Astrocyte (in vitro differentiated cells and primary cell): ENCODE measurements at regions not wholly inside any gene's neighbourhood (a gene's known extent, or its start where the extent isn't known, plus 50 kb on each side); places are given as distances from the start of the nearest gene placed in this dataset.

Experiments
- DNase-seq: peaks from one replicate; pipeline ENCODE4 v3.0.0-alpha.2; 2010; ENCODE audit warnings: low read depth
- FAIRE-seq: peaks from 2 replicates; lab custom pipeline; 2011; peaks lifted over from hg19 to GRCh38; lab: Jason Lieb, UNC
- H2AFZ ChIP-seq: 2 replicates; pipeline ENCODE4 v1.6.0; 2012; ENCODE audit warnings: low read depth, low read length, inconsistent platforms
- H3K27ac ChIP-seq: 2 replicates; pipeline ENCODE4 v1.5.1; 2011; ENCODE audit warnings: low read depth, low read length, inconsistent platforms
- H3K27me3 ChIP-seq: 2 replicates; pipeline ENCODE4 v1.6.0; 2011; ENCODE audit warnings: low read length, inconsistent platforms; ENCODE audit not compliant: insufficient read depth
- H3K36me3 ChIP-seq: 2 replicates; pipeline ENCODE4 v1.5.1; 2011; ENCODE audit warnings: low read length, inconsistent platforms; ENCODE audit not compliant: insufficient read depth
- H3K4me1 ChIP-seq: 2 replicates; pipeline ENCODE4 v1.5.1; 2011; ENCODE audit warnings: low read length, inconsistent platforms; ENCODE audit not compliant: insufficient read depth
- H3K4me2 ChIP-seq: 2 replicates; pipeline ENCODE4 v1.6.0; 2012; ENCODE audit warnings: low read length, inconsistent platforms
- H3K4me3 ChIP-seq: 2 replicates; pipeline ENCODE4 v1.5.1; 2011; ENCODE audit warnings: low read depth, mild to moderate bottlenecking, low read length, inconsistent platforms; ENCODE audit not compliant: insufficient read depth
- H3K79me2 ChIP-seq: 2 replicates; pipeline ENCODE4 v1.6.0; 2012; ENCODE audit warnings: mild to moderate bottlenecking, low read length, inconsistent platforms; ENCODE audit not compliant: insufficient read depth
- H3K9ac ChIP-seq: 2 replicates; pipeline ENCODE4 v1.6.0; 2012; ENCODE audit warnings: mild to moderate bottlenecking, low read length, inconsistent platforms
- H3K9me3 ChIP-seq: 2 replicates; pipeline ENCODE4 v1.5.1; 2012; ENCODE audit warnings: low read depth, mild to moderate bottlenecking, low read length, inconsistent platforms; ENCODE audit not compliant: insufficient read depth
- H4K20me1 ChIP-seq: 2 replicates; pipeline ENCODE4 v1.6.0; 2012; ENCODE audit warnings: low read length, inconsistent platforms; ENCODE audit not compliant: insufficient read depth
- H3K27ac Mint-ChIP-seq: one replicate; pipeline ENCODE4 v1.8.0; 2021; ENCODE audit warnings: mild to moderate bottlenecking, mixed read lengths; ENCODE audit not compliant: unreplicated experiment
- H3K27me3 Mint-ChIP-seq: one replicate; pipeline ENCODE4 v1.8.0; 2021; ENCODE audit warnings: low read depth, mixed read lengths; ENCODE audit not compliant: unreplicated experiment
- H3K36me3 Mint-ChIP-seq: one replicate; pipeline ENCODE4 v1.8.0; 2021; ENCODE audit warnings: low read depth, mixed read lengths; ENCODE audit not compliant: unreplicated experiment
- H3K4me1 Mint-ChIP-seq: one replicate; pipeline ENCODE4 v1.8.0; 2021; ENCODE audit warnings: low read depth, mixed read lengths; ENCODE audit not compliant: unreplicated experiment
- H3K4me3 Mint-ChIP-seq: one replicate; pipeline ENCODE4 v1.8.0; 2021; ENCODE audit warnings: mild to moderate bottlenecking, moderate library complexity, mixed read lengths; ENCODE audit not compliant: unreplicated experiment
- H3K9me3 Mint-ChIP-seq: one replicate; pipeline ENCODE4 v1.8.0; 2021; ENCODE audit warnings: mild to moderate bottlenecking, mixed read lengths; ENCODE audit not compliant: unreplicated experiment
- EZH2 ChIP-seq: IDR thresholded peaks from 2 replicates; pipeline ENCODE4 v1.6.1; 2012; ENCODE audit warnings: mild to moderate bottlenecking, low read length, inconsistent platforms; ENCODE audit not compliant: insufficient read depth
- TF ChIP-seq, protein P1 (sequence below): IDR thresholded peaks from 2 replicates; pipeline ENCODE4 v1.5.1; 2011; ENCODE audit warnings: low read depth, mild to moderate bottlenecking, inconsistent platforms, low read length, moderate library complexity; ENCODE audit not compliant: insufficient read depth

DNA sequence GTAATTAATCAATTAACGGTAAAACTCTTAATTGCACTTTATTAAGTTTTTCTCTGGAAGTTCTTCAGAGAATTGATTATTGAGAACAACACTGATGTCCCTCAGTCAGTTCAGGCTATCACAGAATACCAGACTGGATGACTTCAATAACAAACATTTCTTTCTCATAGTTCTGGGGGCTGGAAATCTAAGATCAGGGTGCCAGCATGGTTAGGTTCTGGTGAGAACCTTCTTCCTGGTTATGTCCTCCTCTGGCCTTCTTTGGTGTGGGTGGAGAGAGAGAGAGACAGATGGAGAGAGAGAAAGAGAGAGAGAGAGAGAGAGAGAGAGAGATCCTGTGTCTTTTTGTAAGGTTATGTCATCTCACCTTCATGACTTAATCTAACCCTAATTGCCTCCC, 71.4 kb upstream of the DAP start:
- DNase-seq (no peak), FAIRE-seq (no peak)
- Histone ChIP-seq H3K27ac (no peak overlapping the region), H3K4me2 (peak overlapping the region; percentile 3), H3K9ac (no peak overlapping the region), H2AFZ (no peak overlapping the region), H3K4me1 (peaks cover 31% of the 10 kb centered on the region), H4K20me1 (no peaks in the 10 kb centered on the region), H3K79me2 (no peaks in the 10 kb centered on the region), H3K4me3 (no peak overlapping the region), H3K36me3 (no peaks in the 10 kb centered on the region), H3K9me3 (no peaks in the 10 kb centered on the region), H3K27me3 (no peaks in the 10 kb centered on the region)
- Mint-ChIP-seq H3K4me1 (peaks cover 21% of the 10 kb centered on the region), H3K27me3 (no peaks in the 10 kb centered on the region), H3K9me3 (no peaks in the 10 kb centered on the region), H3K27ac (no peak overlapping the region), H3K36me3 (peaks cover 2% of the 10 kb centered on the region), H3K4me3 (no peak overlapping the region)
- no peak for TF ChIP-seq EZH2
- TF ChIP-seq, protein P1, sequence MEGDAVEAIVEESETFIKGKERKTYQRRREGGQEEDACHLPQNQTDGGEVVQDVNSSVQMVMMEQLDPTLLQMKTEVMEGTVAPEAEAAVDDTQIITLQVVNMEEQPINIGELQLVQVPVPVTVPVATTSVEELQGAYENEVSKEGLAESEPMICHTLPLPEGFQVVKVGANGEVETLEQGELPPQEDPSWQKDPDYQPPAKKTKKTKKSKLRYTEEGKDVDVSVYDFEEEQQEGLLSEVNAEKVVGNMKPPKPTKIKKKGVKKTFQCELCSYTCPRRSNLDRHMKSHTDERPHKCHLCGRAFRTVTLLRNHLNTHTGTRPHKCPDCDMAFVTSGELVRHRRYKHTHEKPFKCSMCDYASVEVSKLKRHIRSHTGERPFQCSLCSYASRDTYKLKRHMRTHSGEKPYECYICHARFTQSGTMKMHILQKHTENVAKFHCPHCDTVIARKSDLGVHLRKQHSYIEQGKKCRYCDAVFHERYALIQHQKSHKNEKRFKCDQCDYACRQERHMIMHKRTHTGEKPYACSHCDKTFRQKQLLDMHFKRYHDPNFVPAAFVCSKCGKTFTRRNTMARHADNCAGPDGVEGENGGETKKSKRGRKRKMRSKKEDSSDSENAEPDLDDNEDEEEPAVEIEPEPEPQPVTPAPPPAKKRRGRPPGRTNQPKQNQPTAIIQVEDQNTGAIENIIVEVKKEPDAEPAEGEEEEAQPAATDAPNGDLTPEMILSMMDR, result no peak

DNA sequence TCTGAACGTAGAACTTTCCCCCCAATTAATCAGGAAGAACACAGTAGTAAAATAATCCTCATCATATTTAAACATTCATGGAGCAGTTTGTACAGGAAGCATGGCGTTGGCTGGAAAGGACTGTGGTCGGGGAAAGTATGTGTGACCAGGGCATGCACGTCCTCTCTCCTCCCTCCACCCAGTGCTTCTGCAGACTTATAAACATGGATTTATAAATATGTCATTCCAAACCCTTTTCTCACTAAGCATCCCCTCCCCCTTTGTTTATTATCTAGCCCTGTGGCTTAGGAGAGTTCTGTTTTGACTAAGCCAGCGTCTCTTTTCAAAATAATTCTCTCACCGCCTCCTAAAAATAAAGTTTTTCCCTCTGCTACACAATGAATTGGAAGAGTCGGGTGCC, 70.4 kb upstream of the DAP start:
- H2AFZ ChIP-seq, result peak overlapping the region; percentile 43
- peaks cover 17% of the 10 kb centered on the region for H3K4me1 Mint-ChIP-seq
- DNase-seq (peak; percentile 92), FAIRE-seq (peak; percentile 66)
- H3K36me3 ChIP-seq, result no peaks in the 10 kb centered on the region
- H3K27me3 ChIP-seq, result no peaks in the 10 kb centered on the region
- no peak for TF ChIP-seq EZH2
- TF ChIP-seq, protein P1, result no peak
- peaks cover 31% of the 10 kb centered on the region for H3K4me1 ChIP-seq
- H3K9ac ChIP-seq, result peak overlapping the region; percentile 68
- H3K36me3 Mint-ChIP-seq, result peaks cover 2% of the 10 kb centered on the region
- no peaks in the 10 kb centered on the region for H3K9me3 ChIP-seq
- peak overlapping the region; percentile 71 for H3K27ac ChIP-seq
- no peaks in the 10 kb centered on the region for H3K79me2 ChIP-seq
- peak overlapping the region; percentile 69 for H3K4me2 ChIP-seq
- no peak overlapping the region for H3K4me3 ChIP-seq
- no peaks in the 10 kb centered on the region for H3K9me3 Mint-ChIP-seq
- H3K27ac Mint-ChIP-seq, result peak overlapping the region; percentile 1
- no peaks in the 10 kb centered on the region for H3K27me3 Mint-ChIP-seq
- peak overlapping the region; percentile 10 for H3K4me3 Mint-ChIP-seq
- no peaks in the 10 kb centered on the region for H4K20me1 ChIP-seq

DNA sequence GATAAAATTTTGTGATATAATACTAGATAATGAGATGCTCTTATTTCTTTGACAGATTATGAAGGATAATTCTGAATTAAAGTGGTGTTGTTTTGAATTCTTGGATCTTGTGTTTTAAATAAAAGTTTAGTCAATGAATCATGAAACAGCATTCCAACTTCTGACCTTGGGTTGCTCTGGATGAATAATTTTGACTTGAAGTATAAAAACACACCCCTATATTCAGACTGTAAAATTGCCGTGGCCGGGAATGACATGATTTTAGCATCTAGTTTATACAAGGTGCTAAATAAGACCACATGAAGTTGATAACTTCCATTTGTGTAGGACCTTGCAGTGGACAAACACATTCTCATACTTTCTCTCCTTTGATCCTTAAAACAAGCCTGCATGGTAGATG, 67.2 kb upstream of the DAP start:
- Histone ChIP-seq H3K27ac (peak overlapping the region; percentile 15), H3K9me3 (no peaks in the 10 kb centered on the region), H3K79me2 (no peaks in the 10 kb centered on the region), H4K20me1 (no peaks in the 10 kb centered on the region), H3K9ac (no peak overlapping the region), H3K4me1 (peaks cover 31% of the 10 kb centered on the region), H3K36me3 (no peaks in the 10 kb centered on the region), H3K4me2 (peak overlapping the region; percentile 63), H2AFZ (no peak overlapping the region), H3K4me3 (no peak overlapping the region), H3K27me3 (no peaks in the 10 kb centered on the region)
- Mint-ChIP-seq H3K27me3 (no peaks in the 10 kb centered on the region), H3K27ac (no peak overlapping the region), H3K9me3 (no peaks in the 10 kb centered on the region), H3K36me3 (no peaks in the 10 kb centered on the region), H3K4me1 (peaks cover 19% of the 10 kb centered on the region), H3K4me3 (no peak overlapping the region)
- no peak for FAIRE-seq
- TF ChIP-seq, protein P1, result no peak
- TF ChIP-seq EZH2, result no peak
- DNase-seq, result peak; percentile 68
